GM12892 (cell line): ENCODE measurements at regions not wholly inside any gene's neighbourhood (a gene's known extent, or its start where the extent isn't known, plus 50 kb on each side); places are given as distances from the start of the nearest gene placed in this dataset.

Experiments
- POLR2A ChIP-seq: IDR thresholded peaks from 2 replicates; pipeline ENCODE4 v1.6.1; 2011; ENCODE audit warnings: low read depth, low read length, control low read depth
- POLR2AphosphoS5 ChIP-seq: IDR thresholded peaks from 2 replicates; pipeline ENCODE4 v1.6.1; 2011; ENCODE audit warnings: low read depth, low read length, control low read depth

- TF ChIP-seq POLR2A (no peak), POLR2AphosphoS5 (no peak)
Measured at GRCh38 chr7:138355254-138355653, 104.8 kb upstream of the TRIM24 start.
